ENCODE measurements at regions not wholly inside any gene's neighbourhood (a gene's known extent, or its start where the extent isn't known, plus 50 kb on each side); places are given as distances from the start of the nearest gene placed in this dataset.

DNA sequence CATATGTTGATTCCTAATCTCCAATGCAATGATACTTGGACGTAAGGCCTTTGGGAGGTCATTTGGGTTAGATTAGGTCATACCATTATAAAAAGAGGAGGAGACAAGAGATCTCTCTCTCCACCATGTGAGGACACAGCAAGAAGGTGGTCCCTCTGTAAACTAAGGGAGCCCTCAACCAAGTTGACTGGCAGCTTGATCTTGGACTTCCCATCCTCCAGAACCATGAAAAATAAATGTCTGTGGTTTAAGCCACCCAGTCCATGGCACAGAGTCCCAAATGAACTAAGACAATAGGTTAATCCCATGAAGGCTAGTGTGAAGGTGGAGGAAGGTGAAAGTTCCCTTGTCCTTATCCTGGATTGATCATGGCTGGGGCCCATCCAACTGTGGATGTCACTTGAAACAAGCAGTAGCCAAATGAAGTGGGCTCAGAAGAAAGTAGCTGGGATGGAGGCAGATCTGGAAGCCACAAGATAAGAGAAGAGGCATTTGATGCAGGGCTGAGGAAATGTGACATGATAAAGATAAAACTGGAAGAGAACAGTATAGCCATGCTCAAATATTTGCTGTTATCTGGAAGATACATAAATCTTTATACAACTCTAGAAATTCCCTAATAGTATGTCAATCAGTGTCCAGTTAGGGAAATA lies 99.9 kb downstream of the BANF2 start:
- DNase-seq (ENCODE audit: low read depth) = no peak
- TF ChIP-seq, protein P1, sequence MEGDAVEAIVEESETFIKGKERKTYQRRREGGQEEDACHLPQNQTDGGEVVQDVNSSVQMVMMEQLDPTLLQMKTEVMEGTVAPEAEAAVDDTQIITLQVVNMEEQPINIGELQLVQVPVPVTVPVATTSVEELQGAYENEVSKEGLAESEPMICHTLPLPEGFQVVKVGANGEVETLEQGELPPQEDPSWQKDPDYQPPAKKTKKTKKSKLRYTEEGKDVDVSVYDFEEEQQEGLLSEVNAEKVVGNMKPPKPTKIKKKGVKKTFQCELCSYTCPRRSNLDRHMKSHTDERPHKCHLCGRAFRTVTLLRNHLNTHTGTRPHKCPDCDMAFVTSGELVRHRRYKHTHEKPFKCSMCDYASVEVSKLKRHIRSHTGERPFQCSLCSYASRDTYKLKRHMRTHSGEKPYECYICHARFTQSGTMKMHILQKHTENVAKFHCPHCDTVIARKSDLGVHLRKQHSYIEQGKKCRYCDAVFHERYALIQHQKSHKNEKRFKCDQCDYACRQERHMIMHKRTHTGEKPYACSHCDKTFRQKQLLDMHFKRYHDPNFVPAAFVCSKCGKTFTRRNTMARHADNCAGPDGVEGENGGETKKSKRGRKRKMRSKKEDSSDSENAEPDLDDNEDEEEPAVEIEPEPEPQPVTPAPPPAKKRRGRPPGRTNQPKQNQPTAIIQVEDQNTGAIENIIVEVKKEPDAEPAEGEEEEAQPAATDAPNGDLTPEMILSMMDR (conservative IDR thresholded peaks at IDR 0.05; ENCODE audit: low read depth, low read length) = no peak
- H3K4me3 ChIP-seq (ENCODE audit: low read length) = no peak overlapping the region

DNA sequence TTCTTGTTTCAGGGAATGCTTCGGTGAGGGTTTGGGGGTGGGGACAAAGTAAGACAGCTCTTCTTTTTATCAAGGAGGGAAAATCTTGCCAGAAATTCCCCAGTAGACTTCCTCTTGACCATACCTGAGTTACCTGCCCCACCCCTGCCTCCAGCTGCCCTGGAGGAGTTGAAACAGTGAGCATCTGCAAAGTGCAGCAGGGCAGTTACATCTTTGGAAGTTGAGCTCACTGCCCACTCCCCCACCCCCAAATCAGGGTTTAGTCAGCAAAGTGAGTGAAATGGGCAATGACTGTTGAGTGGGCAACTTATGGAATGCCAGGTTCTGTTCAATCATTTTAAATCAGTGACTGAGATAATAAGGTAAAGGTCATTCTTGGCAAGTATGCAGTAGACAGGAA lies 98.8 kb downstream of the BANF2 start:
- DNase-seq (ENCODE audit: low read depth) = no peak
- TF ChIP-seq, protein P1 (conservative IDR thresholded peaks at IDR 0.05; ENCODE audit: low read depth, low read length) = no peak
- H3K4me3 ChIP-seq (ENCODE audit: low read length) = no peak overlapping the region

DNA sequence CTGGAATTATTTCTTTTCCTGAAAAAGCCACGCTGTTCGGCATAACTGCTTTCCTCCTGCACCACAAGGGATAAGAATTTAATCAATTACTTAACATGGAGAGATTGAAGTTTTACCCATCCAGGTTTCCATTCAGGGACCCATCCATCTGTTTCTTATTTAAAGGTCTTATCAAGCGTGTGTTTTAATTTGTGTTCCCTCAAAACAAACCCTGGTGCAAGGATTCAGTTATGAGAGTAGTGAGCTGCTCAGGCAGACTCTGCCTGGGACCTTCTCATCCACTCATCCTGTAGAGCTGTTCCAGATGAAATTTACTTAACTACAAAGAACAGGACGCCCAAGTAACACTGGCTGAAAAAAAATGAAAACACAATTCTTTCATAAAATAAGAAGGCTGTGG lies 97.8 kb downstream of the BANF2 start:
- no peak for DNase-seq (ENCODE audit: low read depth)
- TF ChIP-seq, protein P1 (conservative IDR thresholded peaks at IDR 0.05; ENCODE audit: low read depth, low read length) = no peak
- H3K4me3 ChIP-seq (ENCODE audit: low read length) = no peak overlapping the region

DNA sequence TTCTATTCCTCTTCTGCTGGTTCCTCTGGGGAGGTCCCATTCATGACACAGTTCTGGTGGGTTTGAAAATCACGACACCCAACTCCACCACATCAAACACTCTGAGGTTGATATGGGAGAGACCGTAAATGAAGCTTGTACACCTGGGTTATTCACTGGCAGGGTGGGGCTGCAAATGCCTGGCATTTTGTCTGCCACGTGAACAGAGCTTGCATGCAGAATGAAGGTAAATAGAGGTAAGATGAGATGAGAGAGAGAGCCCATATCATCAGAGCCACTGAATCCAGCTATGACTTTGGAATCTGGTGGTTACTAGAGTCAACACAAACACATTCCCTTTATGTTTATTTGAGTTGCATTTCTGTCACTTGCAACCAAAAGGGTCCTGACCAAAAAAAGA lies 97.4 kb downstream of the BANF2 start:
- TF ChIP-seq, protein P1 (conservative IDR thresholded peaks at IDR 0.05; ENCODE audit: low read depth, low read length) = no peak
- H3K4me3 ChIP-seq (ENCODE audit: low read length) = no peak overlapping the region
- DNase-seq (ENCODE audit: low read depth) = no peak

DNA sequence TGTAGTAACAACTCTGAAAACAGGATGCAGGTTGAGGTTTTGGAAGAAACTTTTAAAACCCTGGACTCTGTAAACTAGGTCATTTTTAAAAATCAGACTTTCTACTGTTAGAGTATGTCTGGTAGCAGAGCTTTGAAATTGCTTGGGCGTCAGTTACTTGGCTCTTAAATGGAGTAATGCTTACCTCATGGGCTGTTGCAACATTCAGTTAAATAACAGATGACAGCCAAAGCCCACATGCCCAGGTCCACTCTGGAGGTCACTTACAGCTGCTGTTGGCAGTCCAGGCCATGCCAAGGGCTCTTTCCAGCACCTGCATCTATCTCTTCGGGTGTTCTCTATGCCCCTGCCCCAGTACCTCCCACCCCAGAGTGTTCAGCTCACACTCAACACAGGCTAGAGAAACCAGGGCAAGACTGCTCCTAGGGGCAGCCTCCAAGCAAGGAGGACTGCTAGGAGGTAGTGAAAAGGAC lies 96.4 kb downstream of the BANF2 start:
- DNase-seq (ENCODE audit: low read depth) = no peak
- TF ChIP-seq, protein P1 (conservative IDR thresholded peaks at IDR 0.05; ENCODE audit: low read depth, low read length) = no peak
- H3K4me3 ChIP-seq (ENCODE audit: low read length) = no peak overlapping the region

DNA sequence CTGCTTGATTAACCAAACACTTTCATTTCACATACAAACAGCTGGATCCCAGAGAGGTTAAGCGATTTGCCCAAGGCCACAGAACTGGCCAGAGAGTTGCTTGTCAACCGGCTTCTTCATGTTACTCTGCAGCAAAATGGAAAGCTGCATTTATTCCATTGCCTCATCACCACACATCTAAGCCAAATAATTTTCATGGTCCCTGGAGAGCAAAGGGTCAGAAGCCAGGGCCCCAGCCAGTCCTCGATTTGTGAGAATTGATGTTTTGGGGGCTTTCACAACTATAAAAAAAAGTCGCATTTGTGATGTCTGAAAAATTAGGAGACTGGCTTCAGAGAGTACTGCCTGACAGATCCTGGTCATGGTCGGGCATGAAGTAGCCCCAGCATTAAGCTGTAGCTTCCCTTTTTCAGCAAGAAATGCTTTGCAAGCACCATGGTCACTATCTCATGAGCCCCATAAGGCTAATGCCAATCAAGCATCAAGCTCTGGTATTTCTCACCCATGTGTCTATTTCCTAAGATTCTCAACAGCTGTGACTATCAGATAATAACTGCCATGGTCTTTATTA lies 95.8 kb downstream of the BANF2 start:
- TF ChIP-seq, protein P1 (conservative IDR thresholded peaks at IDR 0.05; ENCODE audit: low read depth, low read length) = no peak
- no peak for DNase-seq (ENCODE audit: low read depth)
- H3K4me3 ChIP-seq (ENCODE audit: low read length) = no peak overlapping the region

DNA sequence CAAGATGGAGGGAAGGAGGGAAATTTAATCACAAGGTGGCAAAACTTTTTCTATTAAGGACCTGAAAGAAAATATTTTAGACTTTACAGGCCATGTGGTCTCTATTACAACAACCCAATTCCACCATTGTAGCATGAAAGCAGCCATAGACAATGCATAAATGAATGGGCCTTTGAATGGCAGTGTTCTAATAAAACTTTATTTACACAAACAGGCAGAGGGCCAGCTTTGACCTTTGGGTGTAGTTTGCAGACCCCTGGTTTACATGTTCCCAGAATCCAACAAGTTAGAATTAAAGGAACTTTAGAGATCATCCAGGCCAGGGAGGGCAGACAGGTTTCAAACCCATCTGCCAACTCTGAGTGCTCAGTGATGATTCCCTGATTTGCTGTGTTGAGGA lies 95.2 kb downstream of the BANF2 start:
- no peak for DNase-seq (ENCODE audit: low read depth)

More for the DNA sequence above, 95.2 kb downstream of the BANF2 start:
- TF ChIP-seq, protein P1 (conservative IDR thresholded peaks at IDR 0.05; ENCODE audit: low read depth, low read length) = no peak
- H3K4me3 ChIP-seq (ENCODE audit: low read length) = no peak overlapping the region

All from retinal pigment epithelial cell (primary cell).